Heart right ventricle (tissue), 16 donors: ENCODE measurements at regions not wholly inside any gene's neighbourhood (a gene's known extent, or its start where the extent isn't known, plus 50 kb on each side); places are given as distances from the start of the nearest gene placed in this dataset.

Experiments used
- ATAC-seq, 8 donors: fragments of 200-7000 bp; cut with Tn5 transposase; one replicate each; pipeline ENCODE4 v1.9.1; 2020; ENCODE audit warnings: mild to moderate bottlenecking in 8 of 8, moderate library complexity in 8 of 8, moderate number of reproducible peaks in 1 of 8
- DNase-seq, 2 donors: peaks; one replicate each; pipeline ENCODE4 v3.0.0-alpha.2; 2020
- H3K27ac ChIP-seq, 10 donors: fragments of 200-600 bp; sonication (generic) in 2 of 10; one replicate each; pipeline versions ENCODE4 v1.5.0 to v1.8.0; 2020 to 2022; ENCODE audit warnings: mild to moderate bottlenecking in 3 of 10
- H3K27me3 ChIP-seq, 7 donors: fragments of 200-600 bp; one replicate each; pipeline ENCODE4 v1.8.0; 2021 to 2022; ENCODE audit warnings: mild to moderate bottlenecking in 2 of 7
- H3K36me3 ChIP-seq, 9 donors: fragments of 200-600 bp; sonication (generic) in 1 of 9; one replicate each; pipeline versions ENCODE4 v1.5.0 to v1.8.0; 2020 to 2022; ENCODE audit warnings: mild to moderate bottlenecking in 2 of 9
- H3K4me1 ChIP-seq, 9 donors: fragments of 200-600 bp; sonication (generic) in 1 of 9; one replicate each; pipeline versions ENCODE4 v1.5.0 to v1.8.0; 2020 to 2022; ENCODE audit warnings: mild to moderate bottlenecking in 4 of 9
- H3K4me3 ChIP-seq, 10 donors: fragments of 200-600 bp; sonication (generic) in 2 of 10; one replicate each; pipeline versions ENCODE4 v1.5.0 to v1.8.0; 2020 to 2022; ENCODE audit warnings: mild to moderate bottlenecking in 7 of 10, moderate library complexity in 2 of 10
- H3K9me3 ChIP-seq, 11 donors: fragments of 200-600 bp in 10 of 11; sonication (generic) in 2 of 11; one replicate each; pipeline versions ENCODE4 v1.5.0 to v1.8.0; 2013 to 2022; ENCODE audit warnings: mild to moderate bottlenecking in 2 of 11, control low read depth in 1 of 11, moderate library complexity in 1 of 11
- WGBS, 2 donors: extraction: QIAGEN DNeasy Blood & Tissue Kit; methylation state at CpG; one replicate each; pipeline ENCODE4 v1.1.7; 2013; ENCODE audit warnings: inconsistent platforms in 1 of 2; 5-methylcytosine and 5-hydroxymethylcytosine counted together
- intact Hi-C, 10 donors: fragments of 100-400 bp; cut with DNase I; formaldehyde crosslinking; loops; one replicate each; pipeline versions ENCODE4 v1.11.1 to v1.14.2; 2022
- TF ChIP-seq, protein P1 (sequence below), 9 donors: fragments of 200-600 bp; sonication (generic) in 2 of 9; IDR thresholded peaks; one replicate each; pipeline versions ENCODE4 v1.5.0 to v1.8.0; 2021 to 2022; ENCODE audit warnings: antibody characterized with exemption in 9 of 9, mild to moderate bottlenecking in 5 of 9, moderate library complexity in 1 of 9
- donor health status: Arrhythmogenic right ventricular cardiomyopathy.
- donor health status: ischemic (EF 13 %, LVEDD 7.1; RV severe dilation, severe dysfunction).
- donor health status: healthy with polysubstance abuse.
- donor health status: DM: no; HTN: yes; CAD: no.
- donor health status: DM: no; HTN: no; CAD: no.
- donor health status: ischemic (EF 25% LVEDD 6.9; RV normal size, moderate dysfunction).
- donor health status: ischemic (EF 25% LVEDD 5.7; RV mildly dilated, moderate dysfunction).
- donor health status: healthy.
- donor health status: DM: yes; HTN: yes; CAD: no.
- donor health status: Ischemic cardiomyopathy.
- donor health status: ischemic (EF 35%, LVEDD 5.7; RV mildly dilated, moderate dysfunction).
- donor health status: nonischemic (EF 11% LVEDD 7.7; RV severe dilation, severe dysfunction).
- donor health status: DM: yes; HTN: yes; CAD: no.
- donor health status: PGD.
- donor health status: ischemic (EF 29% LVEDD 5.4; RV normal size, mild dysfunction).
- donor health status: nonischemic (EF 23%, LVEDD 6.1; RV moderate dilation, normal function).

DNA sequence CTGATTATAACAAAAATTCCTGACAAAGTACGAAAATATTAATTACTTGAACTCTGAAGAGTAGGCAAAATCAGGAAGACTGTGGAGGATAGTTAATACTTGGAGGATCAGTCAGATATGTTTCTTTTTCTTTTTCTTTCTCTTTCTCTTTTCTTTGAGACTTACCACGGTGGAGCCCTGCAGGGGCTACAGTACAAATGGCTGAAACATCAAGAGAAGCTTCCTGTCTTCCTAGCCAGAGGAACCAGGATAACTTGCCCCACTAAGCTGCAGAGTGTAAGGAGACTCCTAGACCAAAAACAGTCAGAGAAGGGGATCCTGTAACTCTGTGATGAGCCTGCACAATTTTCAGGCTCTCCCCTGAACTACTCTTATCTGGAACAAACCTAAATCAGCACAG, 324.6 kb upstream of the TYRP1 start:
- Histone ChIP-seq H3K4me3 (no peak overlapping the region), H3K27ac (no peak overlapping the region), H3K4me1 (no peaks in the 10 kb centered on the region), H3K36me3 (no peaks in the 10 kb centered on the region), H3K9me3 (no peaks in the 10 kb centered on the region), H3K27me3 (no peaks in the 10 kb centered on the region)
- DNase-seq (no peak), ATAC-seq (no peak)
- intact Hi-C loops = loop anchor here in 1 of 10 donors (10.0 kb wide), 1 partner anchor 64 kb away; no protein-coding TSS in a partner anchor
- 43 to 54% methylated on average over 2 of the region's 2 CpGs for WGBS, 2 donors
- TF ChIP-seq, protein P1, sequence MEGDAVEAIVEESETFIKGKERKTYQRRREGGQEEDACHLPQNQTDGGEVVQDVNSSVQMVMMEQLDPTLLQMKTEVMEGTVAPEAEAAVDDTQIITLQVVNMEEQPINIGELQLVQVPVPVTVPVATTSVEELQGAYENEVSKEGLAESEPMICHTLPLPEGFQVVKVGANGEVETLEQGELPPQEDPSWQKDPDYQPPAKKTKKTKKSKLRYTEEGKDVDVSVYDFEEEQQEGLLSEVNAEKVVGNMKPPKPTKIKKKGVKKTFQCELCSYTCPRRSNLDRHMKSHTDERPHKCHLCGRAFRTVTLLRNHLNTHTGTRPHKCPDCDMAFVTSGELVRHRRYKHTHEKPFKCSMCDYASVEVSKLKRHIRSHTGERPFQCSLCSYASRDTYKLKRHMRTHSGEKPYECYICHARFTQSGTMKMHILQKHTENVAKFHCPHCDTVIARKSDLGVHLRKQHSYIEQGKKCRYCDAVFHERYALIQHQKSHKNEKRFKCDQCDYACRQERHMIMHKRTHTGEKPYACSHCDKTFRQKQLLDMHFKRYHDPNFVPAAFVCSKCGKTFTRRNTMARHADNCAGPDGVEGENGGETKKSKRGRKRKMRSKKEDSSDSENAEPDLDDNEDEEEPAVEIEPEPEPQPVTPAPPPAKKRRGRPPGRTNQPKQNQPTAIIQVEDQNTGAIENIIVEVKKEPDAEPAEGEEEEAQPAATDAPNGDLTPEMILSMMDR (IDR thresholded peaks at IDR 0.05) = no peak

DNA sequence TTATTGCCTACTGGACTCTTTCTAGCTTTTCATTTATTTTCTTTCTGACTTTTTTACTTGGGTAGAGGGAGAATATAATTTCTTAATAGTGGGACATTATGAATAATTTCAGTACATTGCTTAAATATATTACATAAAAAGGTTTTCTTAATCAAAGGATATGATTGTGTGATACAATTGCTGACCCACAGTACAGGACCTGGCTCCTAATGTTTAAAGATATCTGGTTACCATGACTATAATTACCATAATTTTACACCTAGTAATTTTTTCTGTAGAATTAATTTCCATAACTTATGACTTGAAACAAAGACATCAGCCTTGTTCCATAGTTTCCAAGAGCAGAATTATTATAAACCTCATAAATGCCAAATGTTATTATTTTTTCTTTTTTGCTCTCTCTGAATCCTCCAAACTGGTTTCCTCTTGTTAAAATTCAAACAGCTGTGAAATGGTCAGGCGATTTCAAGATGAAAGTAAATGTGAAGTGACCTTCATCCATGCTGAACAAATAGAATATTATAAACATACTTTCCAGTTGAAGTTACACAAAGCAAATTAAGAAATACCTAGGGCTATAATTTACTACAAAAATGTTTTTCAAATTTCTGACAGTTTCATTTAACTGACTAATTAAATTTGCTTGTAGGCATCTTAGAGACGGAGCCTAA, 301.2 kb upstream of the TYRP1 start:
- WGBS, 2 donors = 81 to 87% methylated on average over 2 of the region's 2 CpGs
- no peak for ATAC-seq

DNA sequence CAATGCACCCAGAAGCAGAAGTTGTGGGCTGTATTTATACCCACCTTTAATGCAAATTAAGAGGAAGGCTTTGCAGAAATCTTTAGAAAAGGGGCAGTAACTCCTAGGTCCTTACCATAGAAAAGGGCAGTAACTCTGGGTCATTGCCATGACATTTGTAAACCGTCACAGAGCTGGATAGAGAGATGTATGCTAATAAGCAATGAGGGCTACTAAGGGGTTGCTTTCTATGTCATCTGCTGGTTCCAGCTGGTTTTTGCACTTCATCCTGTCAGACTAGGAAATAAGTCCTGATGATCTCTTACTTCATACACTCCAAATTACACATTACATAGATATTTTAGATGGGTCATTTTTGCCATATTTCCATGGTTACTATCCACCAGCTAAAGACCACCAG, 299.1 kb upstream of the TYRP1 start:
- no peaks in the 10 kb centered on the region for H3K36me3 ChIP-seq
- ATAC-seq (no peak), DNase-seq (no peak)
- intact Hi-C loops = no loop called here
- no peaks in the 10 kb centered on the region for H3K9me3 ChIP-seq
- H3K27ac ChIP-seq = no peak overlapping the region
- no peaks in the 10 kb centered on the region for H3K4me1 ChIP-seq
- no peaks in the 10 kb centered on the region for H3K27me3 ChIP-seq
- no peak overlapping the region for H3K4me3 ChIP-seq
- 63 to 64% methylated on average over 1 of the region's 1 CpG for WGBS, 2 donors
- TF ChIP-seq, protein P1 (IDR thresholded peaks at IDR 0.05) = no peak

More for the DNA sequence above, 301.2 kb upstream of the TYRP1 start:
- no peaks in the 10 kb centered on the region for H3K9me3 ChIP-seq
- no peak overlapping the region for H3K4me3 ChIP-seq
- intact Hi-C loops = no loop called here
- H3K27me3 ChIP-seq = no peaks in the 10 kb centered on the region
- H3K4me1 ChIP-seq = no peaks in the 10 kb centered on the region
- no peak overlapping the region for H3K27ac ChIP-seq
- no peak for DNase-seq
- H3K36me3 ChIP-seq = no peaks in the 10 kb centered on the region
- TF ChIP-seq, protein P1 (IDR thresholded peaks at IDR 0.05) = no peak

DNA sequence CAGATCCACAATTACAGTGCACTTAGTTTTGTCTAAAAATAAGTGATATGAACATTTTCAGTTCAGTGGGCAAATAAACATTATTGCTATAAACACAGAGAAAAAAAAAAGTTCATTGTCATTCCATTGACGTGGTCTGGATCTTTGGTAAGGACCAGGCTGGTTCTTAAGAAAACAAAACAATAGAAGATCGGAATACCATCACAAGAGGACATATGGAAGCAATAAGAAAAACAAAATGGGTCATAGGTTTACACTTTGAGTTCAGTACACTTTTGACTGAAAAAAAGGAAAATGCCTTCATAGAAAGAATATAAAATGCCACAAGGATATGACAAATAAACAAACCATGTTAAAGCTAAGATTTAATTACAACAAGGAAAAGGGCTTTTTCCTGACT, 289.5 kb upstream of the TYRP1 start:
- Histone ChIP-seq H3K9me3 (peaks cover 0 to 5% (median 0%) of the 10 kb centered on the region in 11 donors), H3K36me3 (no peaks in the 10 kb centered on the region), H3K4me1 (no peaks in the 10 kb centered on the region), H3K27ac (no peak overlapping the region), H3K27me3 (no peaks in the 10 kb centered on the region), H3K4me3 (no peak overlapping the region)
- WGBS, 2 donors = 68 to 74% methylated on average over 2 of the region's 2 CpGs
- intact Hi-C loops = no loop called here
- ATAC-seq (no peak), DNase-seq (no peak)
- TF ChIP-seq, protein P1 (IDR thresholded peaks at IDR 0.05) = no peak
